ENCODE measurements at regions not wholly inside any gene's neighbourhood (a gene's known extent, or its start where the extent isn't known, plus 50 kb on each side); places are given as distances from the start of the nearest gene placed in this dataset.

DNA sequence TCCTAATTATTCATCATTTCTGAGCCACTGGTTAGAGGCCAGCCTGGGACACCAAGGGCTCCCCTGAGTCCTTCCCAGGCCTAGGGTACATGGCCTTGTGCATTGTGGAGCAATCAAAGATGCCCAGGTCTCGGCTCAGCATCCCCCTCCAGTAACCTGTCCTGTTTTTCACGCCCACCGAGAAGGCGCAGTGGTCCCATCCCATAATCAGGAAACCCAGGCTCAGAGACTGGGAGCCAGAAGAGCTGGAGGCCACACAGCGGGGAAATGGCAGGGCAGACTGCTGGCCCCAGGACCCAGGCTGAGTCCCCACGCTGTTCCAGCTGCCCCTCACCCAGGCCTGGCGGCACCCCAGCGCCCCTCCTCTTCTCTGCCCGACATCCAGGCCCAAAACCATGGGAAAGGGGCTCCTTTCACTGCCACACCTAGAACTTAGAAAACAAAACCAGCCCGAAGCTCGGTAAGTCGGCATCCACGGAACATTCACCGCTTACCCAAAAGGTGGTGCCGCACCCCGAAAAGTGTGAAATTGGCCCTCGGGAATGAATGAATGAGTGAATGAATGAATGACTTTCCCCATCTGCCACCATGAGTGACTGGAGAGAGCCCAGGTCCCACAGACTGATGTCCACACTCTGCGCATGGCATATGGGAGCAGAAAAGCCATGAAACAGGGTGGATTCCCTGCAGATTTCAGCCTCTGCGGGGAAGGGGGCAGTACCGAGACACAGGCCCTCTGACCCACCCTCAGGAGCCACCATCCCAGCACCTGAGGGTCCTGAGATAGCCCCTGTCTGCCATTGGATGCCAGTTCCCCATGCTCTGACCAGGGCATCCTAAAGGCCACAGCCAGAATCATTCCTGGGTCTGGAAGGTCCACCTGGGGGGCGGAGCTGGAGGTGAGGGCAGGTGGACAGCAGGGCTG, 132.5 kb downstream of the OLFM1 start (continued):
- TF ChIP-seq SMC3 (IDR thresholded peaks at IDR 0.05) = no peak
- no peak for TF ChIP-seq TFCP2L1 (CRISPR knock-in tag; IDR thresholded peaks at IDR 0.05)
- TF ChIP-seq NFE2L2 (conservative IDR thresholded peaks at IDR 0.05; ENCODE audit: low read length) = no peak
- TF ChIP-seq, protein P1, sequence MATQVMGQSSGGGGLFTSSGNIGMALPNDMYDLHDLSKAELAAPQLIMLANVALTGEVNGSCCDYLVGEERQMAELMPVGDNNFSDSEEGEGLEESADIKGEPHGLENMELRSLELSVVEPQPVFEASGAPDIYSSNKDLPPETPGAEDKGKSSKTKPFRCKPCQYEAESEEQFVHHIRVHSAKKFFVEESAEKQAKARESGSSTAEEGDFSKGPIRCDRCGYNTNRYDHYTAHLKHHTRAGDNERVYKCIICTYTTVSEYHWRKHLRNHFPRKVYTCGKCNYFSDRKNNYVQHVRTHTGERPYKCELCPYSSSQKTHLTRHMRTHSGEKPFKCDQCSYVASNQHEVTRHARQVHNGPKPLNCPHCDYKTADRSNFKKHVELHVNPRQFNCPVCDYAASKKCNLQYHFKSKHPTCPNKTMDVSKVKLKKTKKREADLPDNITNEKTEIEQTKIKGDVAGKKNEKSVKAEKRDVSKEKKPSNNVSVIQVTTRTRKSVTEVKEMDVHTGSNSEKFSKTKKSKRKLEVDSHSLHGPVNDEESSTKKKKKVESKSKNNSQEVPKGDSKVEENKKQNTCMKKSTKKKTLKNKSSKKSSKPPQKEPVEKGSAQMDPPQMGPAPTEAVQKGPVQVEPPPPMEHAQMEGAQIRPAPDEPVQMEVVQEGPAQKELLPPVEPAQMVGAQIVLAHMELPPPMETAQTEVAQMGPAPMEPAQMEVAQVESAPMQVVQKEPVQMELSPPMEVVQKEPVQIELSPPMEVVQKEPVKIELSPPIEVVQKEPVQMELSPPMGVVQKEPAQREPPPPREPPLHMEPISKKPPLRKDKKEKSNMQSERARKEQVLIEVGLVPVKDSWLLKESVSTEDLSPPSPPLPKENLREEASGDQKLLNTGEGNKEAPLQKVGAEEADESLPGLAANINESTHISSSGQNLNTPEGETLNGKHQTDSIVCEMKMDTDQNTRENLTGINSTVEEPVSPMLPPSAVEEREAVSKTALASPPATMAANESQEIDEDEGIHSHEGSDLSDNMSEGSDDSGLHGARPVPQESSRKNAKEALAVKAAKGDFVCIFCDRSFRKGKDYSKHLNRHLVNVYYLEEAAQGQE (IDR thresholded peaks at IDR 0.05) = no peak

DNA sequence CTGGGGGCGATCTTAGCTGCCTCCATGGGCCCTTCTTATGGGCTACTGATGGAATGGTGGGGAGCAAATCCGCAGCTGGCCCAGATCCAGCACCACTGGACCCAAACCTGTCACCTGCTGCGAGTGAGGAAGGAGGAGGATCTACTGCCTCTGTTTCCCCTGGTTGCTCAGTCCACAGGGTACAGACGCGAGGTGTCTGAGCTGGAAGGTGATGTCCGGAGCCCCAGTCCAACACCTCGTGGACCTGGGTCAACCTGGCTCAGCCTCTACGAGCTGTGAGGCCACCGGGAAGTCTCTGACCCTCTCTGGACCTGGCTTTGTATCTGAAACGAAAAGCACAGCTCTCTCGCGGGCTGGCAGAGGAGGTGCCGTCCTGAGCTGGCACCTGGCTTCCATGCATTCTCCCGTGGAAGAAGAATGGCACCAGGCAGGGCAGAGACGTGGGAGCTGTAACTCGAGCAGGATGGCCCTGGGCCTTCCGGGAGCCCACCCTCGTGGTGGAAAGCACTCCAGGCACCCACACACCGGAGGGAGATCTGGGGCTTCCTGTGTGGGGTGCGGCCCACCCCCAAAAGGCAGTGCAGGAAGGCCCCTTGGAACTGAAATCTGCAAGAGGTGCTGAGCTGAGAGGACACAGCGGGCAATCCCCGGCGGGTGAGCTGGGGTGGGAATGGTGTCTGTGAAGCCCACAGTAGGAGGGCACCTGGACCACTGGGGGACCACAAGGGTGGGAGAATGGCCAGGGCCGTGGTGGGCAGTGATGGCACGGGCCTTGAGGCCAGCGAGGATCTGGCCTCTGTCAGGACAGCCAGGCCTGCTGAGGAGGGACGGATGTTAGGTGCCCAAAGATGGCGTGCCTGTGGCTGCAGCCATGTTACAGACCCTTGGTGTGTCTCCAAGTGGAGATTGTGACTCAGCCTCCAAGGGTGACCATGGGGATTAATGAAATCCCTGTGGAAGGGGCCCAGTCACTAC, 133.4 kb downstream of the OLFM1 start:
- FAIRE-seq = no peak
- ChIA-PET POLR2A (no interaction called here), CTCF (no interaction called here)
- no peaks in the 10 kb centered on the region for H3K4me1 ChIP-seq
- no peak overlapping the region for H3K4me3 ChIP-seq
- H3K27ac ChIP-seq = no peak overlapping the region
- no peak for ATAC-seq
- no peak overlapping the region for H3K4me2 ChIP-seq
- no peaks in the 10 kb centered on the region; the same call in 2 of the 3 replicates for H3K9me3 ChIP-seq
- no peak for DNase-seq (ENCODE audit: low read depth in 1 of 2, low spot score in 1 of 2)
- TF ChIP-seq HOXB5 (CRISPR knock-in tag; IDR thresholded peaks at IDR 0.05) (no peak), FOXS1 (CRISPR knock-in tag; IDR thresholded peaks at IDR 0.05) (no peak), CEBPB (IDR thresholded peaks at IDR 0.05) (no peak), NR3C1 (IDR thresholded peaks at IDR 0.05) (no peak), EHMT2 (IDR thresholded peaks at IDR 0.05; ENCODE audit: low read depth) (no peak), CHD2 (IDR thresholded peaks at IDR 0.05; ENCODE audit: low read length, partially characterized antibody) (no peak), PHF8 (IDR thresholded peaks at IDR 0.05; ENCODE audit: borderline replicate concordance, low read depth) (no peak), ZSCAN20 (CRISPR knock-in tag; IDR thresholded peaks at IDR 0.05) (no peak), FOSL2 (IDR thresholded peaks at IDR 0.05) (no peak), FOSL2 (CRISPR knock-in tag; IDR thresholded peaks at IDR 0.05) (no peak), RNF2 (IDR thresholded peaks at IDR 0.05; ENCODE audit: borderline replicate concordance, low read depth) (no peak), RAD21 (conservative IDR thresholded peaks at IDR 0.05 in 1 of 2, IDR thresholded peaks at IDR 0.05 in 1 of 2) (no peak)
- TF ChIP-seq, protein P2, sequence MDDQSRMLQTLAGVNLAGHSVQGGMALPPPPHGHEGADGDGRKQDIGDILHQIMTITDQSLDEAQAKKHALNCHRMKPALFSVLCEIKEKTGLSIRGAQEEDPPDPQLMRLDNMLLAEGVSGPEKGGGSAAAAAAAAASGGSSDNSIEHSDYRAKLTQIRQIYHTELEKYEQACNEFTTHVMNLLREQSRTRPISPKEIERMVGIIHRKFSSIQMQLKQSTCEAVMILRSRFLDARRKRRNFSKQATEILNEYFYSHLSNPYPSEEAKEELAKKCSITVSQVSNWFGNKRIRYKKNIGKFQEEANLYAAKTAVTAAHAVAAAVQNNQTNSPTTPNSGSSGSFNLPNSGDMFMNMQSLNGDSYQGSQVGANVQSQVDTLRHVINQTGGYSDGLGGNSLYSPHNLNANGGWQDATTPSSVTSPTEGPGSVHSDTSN (IDR thresholded peaks at IDR 0.05) = no peak
- TF ChIP-seq, protein P3, sequence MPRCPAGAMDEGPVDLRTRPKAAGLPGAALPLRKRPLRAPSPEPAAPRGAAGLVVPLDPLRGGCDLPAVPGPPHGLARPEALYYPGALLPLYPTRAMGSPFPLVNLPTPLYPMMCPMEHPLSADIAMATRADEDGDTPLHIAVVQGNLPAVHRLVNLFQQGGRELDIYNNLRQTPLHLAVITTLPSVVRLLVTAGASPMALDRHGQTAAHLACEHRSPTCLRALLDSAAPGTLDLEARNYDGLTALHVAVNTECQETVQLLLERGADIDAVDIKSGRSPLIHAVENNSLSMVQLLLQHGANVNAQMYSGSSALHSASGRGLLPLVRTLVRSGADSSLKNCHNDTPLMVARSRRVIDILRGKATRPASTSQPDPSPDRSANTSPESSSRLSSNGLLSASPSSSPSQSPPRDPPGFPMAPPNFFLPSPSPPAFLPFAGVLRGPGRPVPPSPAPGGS (IDR thresholded peaks at IDR 0.05) = no peak
- TF ChIP-seq, protein P4, sequence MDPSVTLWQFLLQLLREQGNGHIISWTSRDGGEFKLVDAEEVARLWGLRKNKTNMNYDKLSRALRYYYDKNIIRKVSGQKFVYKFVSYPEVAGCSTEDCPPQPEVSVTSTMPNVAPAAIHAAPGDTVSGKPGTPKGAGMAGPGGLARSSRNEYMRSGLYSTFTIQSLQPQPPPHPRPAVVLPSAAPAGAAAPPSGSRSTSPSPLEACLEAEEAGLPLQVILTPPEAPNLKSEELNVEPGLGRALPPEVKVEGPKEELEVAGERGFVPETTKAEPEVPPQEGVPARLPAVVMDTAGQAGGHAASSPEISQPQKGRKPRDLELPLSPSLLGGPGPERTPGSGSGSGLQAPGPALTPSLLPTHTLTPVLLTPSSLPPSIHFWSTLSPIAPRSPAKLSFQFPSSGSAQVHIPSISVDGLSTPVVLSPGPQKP (IDR thresholded peaks at IDR 0.05; ENCODE audit: low read depth, low read length) = no peak
- 51% methylated on average over 16 of the region's 28 CpGs for WGBS (ENCODE audit: missing lambda C conversion rate)

Data from A549 (cell line).